Brain microvascular endothelial cell (primary cell): ENCODE measurements at regions not wholly inside any gene's neighbourhood (a gene's known extent, or its start where the extent isn't known, plus 50 kb on each side); places are given as distances from the start of the nearest gene placed in this dataset.

ENCODE experiments used
- DNase-seq: peaks from one replicate; pipeline ENCODE4 v3.0.0-alpha.2; 2020
- H3K27ac ChIP-seq: fragments of 250-450 bp; sonication (Bioruptor Pico); 2 replicates; pipeline ENCODE4 v1.5.1; 2020; ENCODE audit warnings: mild to moderate bottlenecking, moderate library complexity
- H3K27me3 ChIP-seq: fragments of 250-450 bp; sonication (Bioruptor Pico); replicated peaks from 2 replicates; pipeline ENCODE4 v1.5.1; 2020; ENCODE audit warnings: mild to moderate bottlenecking
- H3K36me3 ChIP-seq: fragments of 250-450 bp; sonication (Bioruptor Pico); replicated peaks from 2 replicates; pipeline ENCODE4 v1.5.1; 2020; ENCODE audit warnings: mild to moderate bottlenecking
- H3K4me3 ChIP-seq: 2 replicates; pipeline ENCODE4 v1.5.1; 2011; ENCODE audit warnings: low read depth, mild to moderate bottlenecking, control low read depth, low read length, moderate library complexity
- CTCF ChIP-seq: IDR thresholded peaks from 2 replicates; pipeline ENCODE4 v1.5.1; 2011; ENCODE audit warnings: low read depth, mild to moderate bottlenecking, moderate library complexity, low read length, control low read depth, inconsistent platforms; ENCODE audit errors: missing control alignments
- in situ Hi-C: cut with HindIII; loops from 2 replicates; pipeline ENCODE4 v1.10.0; 2017; ENCODE audit warnings: low sequenced_read_pairs, low pct_ligation_motif_present

GRCh38 chr2:185658750-185659149 is 79.9 kb upstream of the FSIP2 start:
- Histone ChIP-seq H3K4me3 (no peak overlapping the region), H3K36me3 (no peaks in the 10 kb centered on the region), H3K27ac (no peak overlapping the region), H3K27me3 (no peaks in the 10 kb centered on the region)
- no peak for TF ChIP-seq CTCF
- in situ Hi-C loops: no loop called here
- no peak for DNase-seq

GRCh38 chr2:185663811-185664210 is 74.8 kb upstream of the FSIP2 start:
- Histone ChIP-seq H3K27ac (no peak overlapping the region), H3K4me3 (no peak overlapping the region), H3K36me3 (no peaks in the 10 kb centered on the region), H3K27me3 (no peaks in the 10 kb centered on the region)
- DNase-seq: no peak
- TF ChIP-seq CTCF: no peak
- in situ Hi-C loops: no loop called here

- no peaks in the 10 kb centered on the region for H3K27me3 ChIP-seq
- no peaks in the 10 kb centered on the region for H3K36me3 ChIP-seq
- no peak for DNase-seq
- H3K27ac ChIP-seq: no peak overlapping the region
- in situ Hi-C loops: no loop called here
- no peak for TF ChIP-seq CTCF
- H3K4me3 ChIP-seq: no peak overlapping the region
Observed at GRCh38 chr2:185664384-185664783, 74.2 kb upstream of the FSIP2 start.

- in situ Hi-C loops: no loop called here
- H3K36me3 ChIP-seq: no peaks in the 10 kb centered on the region
- TF ChIP-seq CTCF: no peak
- H3K4me3 ChIP-seq: no peak overlapping the region
- H3K27me3 ChIP-seq: no peaks in the 10 kb centered on the region
- DNase-seq: no peak
- no peak overlapping the region for H3K27ac ChIP-seq
Observed at GRCh38 chr2:185665251-185665814, 73.3 kb upstream of the FSIP2 start.

- in situ Hi-C loops: no loop called here
- no peak for DNase-seq
- Histone ChIP-seq H3K36me3 (no peaks in the 10 kb centered on the region), H3K27me3 (no peaks in the 10 kb centered on the region), H3K4me3 (no peak overlapping the region), H3K27ac (no peak overlapping the region)
- no peak for TF ChIP-seq CTCF
Observed at GRCh38 chr2:185667452-185667851, 71.2 kb upstream of the FSIP2 start.

GRCh38 chr2:185668710-185669109 is 69.9 kb upstream of the FSIP2 start:
- in situ Hi-C loops: no loop called here
- Histone ChIP-seq H3K36me3 (no peaks in the 10 kb centered on the region), H3K27ac (no peak overlapping the region), H3K27me3 (no peaks in the 10 kb centered on the region), H3K4me3 (no peak overlapping the region)
- no peak for DNase-seq
- TF ChIP-seq CTCF: no peak
